Skeletal muscle tissue (tissue), 3 donors: ENCODE measurements at regions not wholly inside any gene's neighbourhood (a gene's known extent, or its start where the extent isn't known, plus 50 kb on each side); places are given as distances from the start of the nearest gene placed in this dataset.
"Not testable (repeated sequence)": the region's sequence is repeated elsewhere in the genome, so short reads cannot be mapped to it uniquely, and the experiment has no call there.

Source experiments
- H3K27ac ChIP-seq: one replicate; pipeline ENCODE4 v1.7.0; 2013; ENCODE audit warnings: mild to moderate bottlenecking, low read depth, low read length, inconsistent platforms
- H3K27me3 ChIP-seq, 3 donors: one replicate each; pipeline ENCODE4 v1.7.0; 2013; ENCODE audit warnings: low read length in 3 of 3; ENCODE audit not compliant: control insufficient read depth in 3 of 3, insufficient read depth in 3 of 3
- H3K36me3 ChIP-seq, 3 donors: one replicate each; pipeline ENCODE4 v1.7.0; 2013; ENCODE audit warnings: low read length in 3 of 3; ENCODE audit not compliant: control insufficient read depth in 3 of 3, insufficient read depth in 3 of 3
- H3K4me1 ChIP-seq, 3 donors: one replicate each; pipeline ENCODE4 v1.7.0; 2013; ENCODE audit warnings: low read length in 3 of 3, mild to moderate bottlenecking in 3 of 3; ENCODE audit not compliant: control insufficient read depth in 3 of 3, insufficient read depth in 3 of 3
- H3K4me3 ChIP-seq, 3 donors: one replicate each; pipeline ENCODE4 v1.7.0; 2013; ENCODE audit warnings: low read length in 3 of 3
- H3K9ac ChIP-seq, 3 donors: one replicate each; pipeline ENCODE4 v1.7.0; 2013; ENCODE audit warnings: low read length in 3 of 3, mild to moderate bottlenecking in 3 of 3, moderate library complexity in 2 of 3, low read depth in 1 of 3
- H3K9me3 ChIP-seq, 3 donors: one replicate each; pipeline ENCODE4 v1.7.0; 2013; ENCODE audit warnings: low read length in 3 of 3; ENCODE audit not compliant: control insufficient read depth in 3 of 3
- donor health status: Osteomylitis.

GRCh38 chr2:67132441-67132940, 264.6 kb upstream of the ETAA1 start:
- H3K4me3 ChIP-seq, H3K9ac ChIP-seq, H3K27me3 ChIP-seq, H3K36me3 ChIP-seq, H3K27ac ChIP-seq, H3K9me3 ChIP-seq, H3K4me1 ChIP-seq: not testable (repeated sequence)

GRCh38 chr2:67135208-67135607, 261.9 kb upstream of the ETAA1 start:
- Histone ChIP-seq H3K36me3 (no peaks in the 10 kb centered on the region), H3K4me3 (no peak overlapping the region), H3K27me3 (no peaks in the 10 kb centered on the region), H3K9me3 (no peaks in the 10 kb centered on the region), H3K4me1 (no peaks in the 10 kb centered on the region), H3K9ac (no peak overlapping the region), H3K27ac (no peak overlapping the region)

GRCh38 chr2:67137699-67138098, 259.4 kb upstream of the ETAA1 start:
- no peaks in the 10 kb centered on the region for H3K36me3 ChIP-seq

GRCh38 chr2:67142071-67142470, 255.1 kb upstream of the ETAA1 start:
- no peak overlapping the region for H3K4me3 ChIP-seq

More at GRCh38 chr2:67137699-67138098, 259.4 kb upstream of the ETAA1 start:
- Histone ChIP-seq H3K4me3 (no peak overlapping the region), H3K4me1 (no peaks in the 10 kb centered on the region), H3K9me3 (no peaks in the 10 kb centered on the region), H3K27me3 (no peaks in the 10 kb centered on the region), H3K9ac (no peak overlapping the region), H3K27ac (no peak overlapping the region)

GRCh38 chr2:67142741-67143140, 254.4 kb upstream of the ETAA1 start:
- no peak overlapping the region for H3K9ac ChIP-seq
- no peaks in the 10 kb centered on the region for H3K4me1 ChIP-seq
- no peaks in the 10 kb centered on the region for H3K36me3 ChIP-seq

More at GRCh38 chr2:67142071-67142470, 255.1 kb upstream of the ETAA1 start:
- H3K36me3 ChIP-seq = no peaks in the 10 kb centered on the region
- H3K4me1 ChIP-seq = no peaks in the 10 kb centered on the region
- no peak overlapping the region for H3K27ac ChIP-seq
- peaks cover 0 to 2% (median 0%) of the 10 kb centered on the region in 3 donors for H3K27me3 ChIP-seq
- no peaks in the 10 kb centered on the region for H3K9me3 ChIP-seq
- no peak overlapping the region for H3K9ac ChIP-seq

GRCh38 chr2:67145851-67146250, 251.3 kb upstream of the ETAA1 start:
- no peak overlapping the region for H3K27ac ChIP-seq
- H3K36me3 ChIP-seq = no peaks in the 10 kb centered on the region
- no peak overlapping the region for H3K4me3 ChIP-seq
- no peak overlapping the region for H3K9ac ChIP-seq
- no peaks in the 10 kb centered on the region for H3K9me3 ChIP-seq
- H3K4me1 ChIP-seq = no peaks in the 10 kb centered on the region
- H3K27me3 ChIP-seq = peaks cover 0 to 2% (median 0%) of the 10 kb centered on the region in 3 donors

More at GRCh38 chr2:67142741-67143140, 254.4 kb upstream of the ETAA1 start:
- Histone ChIP-seq H3K27ac (no peak overlapping the region), H3K27me3 (peaks cover 0 to 2% (median 0%) of the 10 kb centered on the region in 3 donors), H3K4me3 (no peak overlapping the region), H3K9me3 (no peaks in the 10 kb centered on the region)

- no peaks in the 10 kb centered on the region for H3K4me1 ChIP-seq
- H3K9ac ChIP-seq = no peak overlapping the region
- no peak overlapping the region for H3K27ac ChIP-seq
- H3K9me3 ChIP-seq = no peaks in the 10 kb centered on the region
- H3K36me3 ChIP-seq = no peaks in the 10 kb centered on the region
- no peak overlapping the region for H3K4me3 ChIP-seq
- H3K27me3 ChIP-seq = no peaks in the 10 kb centered on the region
Observed at GRCh38 chr2:67156796-67157195, 240.3 kb upstream of the ETAA1 start.

GRCh38 chr2:67158718-67159117, 238.4 kb upstream of the ETAA1 start:
- no peak overlapping the region for H3K9ac ChIP-seq
- no peaks in the 10 kb centered on the region for H3K4me1 ChIP-seq
- no peaks in the 10 kb centered on the region for H3K27me3 ChIP-seq
- no peaks in the 10 kb centered on the region for H3K36me3 ChIP-seq
- no peaks in the 10 kb centered on the region for H3K9me3 ChIP-seq
- no peak overlapping the region for H3K27ac ChIP-seq
- H3K4me3 ChIP-seq = no peak overlapping the region

GRCh38 chr2:67159929-67160328, 237.2 kb upstream of the ETAA1 start:
- H3K27me3 ChIP-seq = no peaks in the 10 kb centered on the region
- no peaks in the 10 kb centered on the region for H3K4me1 ChIP-seq
- no peaks in the 10 kb centered on the region for H3K36me3 ChIP-seq
- H3K27ac ChIP-seq = no peak overlapping the region
- H3K9me3 ChIP-seq = no peaks in the 10 kb centered on the region
- no peak overlapping the region for H3K9ac ChIP-seq
- H3K4me3 ChIP-seq = no peak overlapping the region

GRCh38 chr2:67164771-67165522, 232.2 kb upstream of the ETAA1 start:
- Histone ChIP-seq H3K9me3 (no peaks in the 10 kb centered on the region), H3K4me3 (no peak overlapping the region), H3K4me1 (no peaks in the 10 kb centered on the region), H3K36me3 (no peaks in the 10 kb centered on the region), H3K27me3 (no peaks in the 10 kb centered on the region), H3K27ac (no peak overlapping the region), H3K9ac (no peak overlapping the region)
